Astrocyte (in vitro differentiated cells and primary cell): ENCODE measurements at regions not wholly inside any gene's neighbourhood (a gene's known extent, or its start where the extent isn't known, plus 50 kb on each side); places are given as distances from the start of the nearest gene placed in this dataset.

Source experiments
- DNase-seq: peaks from one replicate; pipeline ENCODE4 v3.0.0-alpha.2; 2010; ENCODE audit warnings: low read depth
- FAIRE-seq: peaks from 2 replicates; lab custom pipeline; 2011; peaks lifted over from hg19 to GRCh38; lab: Jason Lieb, UNC
- H2AFZ ChIP-seq: 2 replicates; pipeline ENCODE4 v1.6.0; 2012; ENCODE audit warnings: low read depth, low read length, inconsistent platforms
- H3K27ac ChIP-seq: 2 replicates; pipeline ENCODE4 v1.5.1; 2011; ENCODE audit warnings: low read depth, low read length, inconsistent platforms
- H3K27me3 ChIP-seq: 2 replicates; pipeline ENCODE4 v1.6.0; 2011; ENCODE audit warnings: low read length, inconsistent platforms; ENCODE audit not compliant: insufficient read depth
- H3K36me3 ChIP-seq: 2 replicates; pipeline ENCODE4 v1.5.1; 2011; ENCODE audit warnings: low read length, inconsistent platforms; ENCODE audit not compliant: insufficient read depth
- H3K4me1 ChIP-seq: 2 replicates; pipeline ENCODE4 v1.5.1; 2011; ENCODE audit warnings: low read length, inconsistent platforms; ENCODE audit not compliant: insufficient read depth
- H3K4me2 ChIP-seq: 2 replicates; pipeline ENCODE4 v1.6.0; 2012; ENCODE audit warnings: low read length, inconsistent platforms
- H3K4me3 ChIP-seq: 2 replicates; pipeline ENCODE4 v1.5.1; 2011; ENCODE audit warnings: low read depth, mild to moderate bottlenecking, low read length, inconsistent platforms; ENCODE audit not compliant: insufficient read depth
- H3K79me2 ChIP-seq: 2 replicates; pipeline ENCODE4 v1.6.0; 2012; ENCODE audit warnings: mild to moderate bottlenecking, low read length, inconsistent platforms; ENCODE audit not compliant: insufficient read depth
- H3K9ac ChIP-seq: 2 replicates; pipeline ENCODE4 v1.6.0; 2012; ENCODE audit warnings: mild to moderate bottlenecking, low read length, inconsistent platforms
- H3K9me3 ChIP-seq: 2 replicates; pipeline ENCODE4 v1.5.1; 2012; ENCODE audit warnings: low read depth, mild to moderate bottlenecking, low read length, inconsistent platforms; ENCODE audit not compliant: insufficient read depth
- H4K20me1 ChIP-seq: 2 replicates; pipeline ENCODE4 v1.6.0; 2012; ENCODE audit warnings: low read length, inconsistent platforms; ENCODE audit not compliant: insufficient read depth
- H3K27ac Mint-ChIP-seq: one replicate; pipeline ENCODE4 v1.8.0; 2021; ENCODE audit warnings: mild to moderate bottlenecking, mixed read lengths; ENCODE audit not compliant: unreplicated experiment
- H3K27me3 Mint-ChIP-seq: one replicate; pipeline ENCODE4 v1.8.0; 2021; ENCODE audit warnings: low read depth, mixed read lengths; ENCODE audit not compliant: unreplicated experiment
- H3K36me3 Mint-ChIP-seq: one replicate; pipeline ENCODE4 v1.8.0; 2021; ENCODE audit warnings: low read depth, mixed read lengths; ENCODE audit not compliant: unreplicated experiment
- H3K4me1 Mint-ChIP-seq: one replicate; pipeline ENCODE4 v1.8.0; 2021; ENCODE audit warnings: low read depth, mixed read lengths; ENCODE audit not compliant: unreplicated experiment
- H3K4me3 Mint-ChIP-seq: one replicate; pipeline ENCODE4 v1.8.0; 2021; ENCODE audit warnings: mild to moderate bottlenecking, moderate library complexity, mixed read lengths; ENCODE audit not compliant: unreplicated experiment
- H3K9me3 Mint-ChIP-seq: one replicate; pipeline ENCODE4 v1.8.0; 2021; ENCODE audit warnings: mild to moderate bottlenecking, mixed read lengths; ENCODE audit not compliant: unreplicated experiment
- CTCF ChIP-seq: IDR thresholded peaks from 2 replicates; pipeline ENCODE4 v1.5.1; 2011; ENCODE audit warnings: low read depth, mild to moderate bottlenecking, inconsistent platforms, low read length, moderate library complexity; ENCODE audit not compliant: insufficient read depth
- EZH2 ChIP-seq: IDR thresholded peaks from 2 replicates; pipeline ENCODE4 v1.6.1; 2012; ENCODE audit warnings: mild to moderate bottlenecking, low read length, inconsistent platforms; ENCODE audit not compliant: insufficient read depth

DNA sequence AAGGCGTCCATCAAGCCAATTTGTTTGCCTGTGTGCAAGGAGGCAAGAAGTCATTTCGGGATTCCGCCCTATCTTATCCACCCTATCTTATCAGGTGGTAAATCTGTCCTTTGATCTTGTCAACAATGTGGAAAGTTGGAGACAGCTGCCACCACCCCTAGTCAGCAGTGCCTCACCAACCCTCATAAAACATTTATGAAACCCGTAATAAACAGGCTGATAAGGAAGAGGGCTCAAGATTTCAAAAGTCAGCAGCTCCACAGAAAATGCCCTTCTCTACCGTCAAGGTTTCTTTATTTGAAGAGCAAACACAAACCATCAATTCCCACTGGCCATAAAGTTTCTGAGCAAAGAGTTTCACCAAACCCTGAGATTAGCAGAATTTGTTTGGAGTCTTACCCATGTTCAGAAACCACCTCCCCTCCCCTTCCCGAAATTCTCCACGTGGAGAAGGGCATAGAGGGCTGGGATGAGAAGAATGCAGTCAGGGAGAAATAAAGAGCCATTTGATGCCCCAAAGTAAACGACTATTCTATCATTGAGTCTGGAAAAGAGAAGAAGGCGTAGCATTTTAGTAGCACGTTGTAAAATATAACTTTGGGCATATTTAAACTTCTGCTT is 196.0 kb upstream of the GPR12 start:
- Mint-ChIP-seq H3K9me3 (no peaks in the 10 kb centered on the region), H3K4me3 (no peak overlapping the region), H3K27me3 (peaks cover 42% of the 10 kb centered on the region), H3K4me1 (no peaks in the 10 kb centered on the region), H3K27ac (no peak overlapping the region), H3K36me3 (no peaks in the 10 kb centered on the region)
- H3K27ac ChIP-seq = no peak overlapping the region
- TF ChIP-seq CTCF (no peak), EZH2 (no peak)
- H3K9me3 ChIP-seq = no peaks in the 10 kb centered on the region
- no peaks in the 10 kb centered on the region for H3K36me3 ChIP-seq
- no peaks in the 10 kb centered on the region for H3K79me2 ChIP-seq
- peaks cover 4% of the 10 kb centered on the region for H3K27me3 ChIP-seq
- FAIRE-seq (no peak), DNase-seq (no peak)
- no peak overlapping the region for H3K4me2 ChIP-seq
- H2AFZ ChIP-seq = no peak overlapping the region
- H3K4me3 ChIP-seq = no peak overlapping the region
- H3K9ac ChIP-seq = no peak overlapping the region
- H3K4me1 ChIP-seq = no peaks in the 10 kb centered on the region
- H4K20me1 ChIP-seq = no peaks in the 10 kb centered on the region

DNA sequence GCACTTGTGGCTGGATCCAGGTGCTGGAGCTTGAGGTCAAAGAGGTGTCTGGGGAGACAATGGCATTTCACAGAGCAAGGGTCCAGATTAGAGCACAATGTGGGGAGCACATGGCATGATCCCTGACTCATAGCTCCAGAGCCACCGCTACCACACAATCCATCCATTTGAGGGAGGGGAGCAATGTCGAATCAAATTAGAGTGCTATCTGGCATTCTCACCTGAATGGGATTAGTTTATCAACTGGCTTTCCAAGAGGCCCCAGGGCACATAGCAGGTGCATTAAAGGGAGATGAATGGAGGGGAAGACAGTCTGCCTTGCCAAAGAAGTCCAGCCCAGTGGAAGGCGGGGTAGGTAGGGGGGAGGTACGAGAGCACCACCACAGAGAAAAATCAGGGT is 194.4 kb upstream of the GPR12 start:
- Mint-ChIP-seq H3K4me1 (no peaks in the 10 kb centered on the region), H3K36me3 (no peaks in the 10 kb centered on the region)

More for the DNA sequence above, 194.4 kb upstream of the GPR12 start:
- Histone ChIP-seq H3K27ac (no peak overlapping the region), H3K4me3 (no peak overlapping the region), H3K36me3 (no peaks in the 10 kb centered on the region), H2AFZ (no peak overlapping the region), H3K4me2 (no peak overlapping the region), H4K20me1 (no peaks in the 10 kb centered on the region), H3K79me2 (no peaks in the 10 kb centered on the region), H3K9me3 (no peaks in the 10 kb centered on the region), H3K4me1 (no peaks in the 10 kb centered on the region), H3K27me3 (peaks cover 4% of the 10 kb centered on the region), H3K9ac (no peak overlapping the region)
- no peak for TF ChIP-seq EZH2
- no peak for TF ChIP-seq CTCF
- no peaks in the 10 kb centered on the region for H3K9me3 Mint-ChIP-seq
- no peak overlapping the region for H3K27ac Mint-ChIP-seq
- no peak for FAIRE-seq
- H3K27me3 Mint-ChIP-seq = peaks cover 42% of the 10 kb centered on the region
- DNase-seq = no peak
- H3K4me3 Mint-ChIP-seq = no peak overlapping the region
